Activated CD4-positive, CD25-positive, alpha-beta regulatory T cell (primary cell): ENCODE measurements at regions not wholly inside any gene's neighbourhood (a gene's known extent, or its start where the extent isn't known, plus 50 kb on each side); places are given as distances from the start of the nearest gene placed in this dataset.

Experiments
- DNase-seq, 4 experiments: peaks; one replicate each; lab custom pipeline; 2025; lab: John Stamatoyannopoulos, UW

DNA sequence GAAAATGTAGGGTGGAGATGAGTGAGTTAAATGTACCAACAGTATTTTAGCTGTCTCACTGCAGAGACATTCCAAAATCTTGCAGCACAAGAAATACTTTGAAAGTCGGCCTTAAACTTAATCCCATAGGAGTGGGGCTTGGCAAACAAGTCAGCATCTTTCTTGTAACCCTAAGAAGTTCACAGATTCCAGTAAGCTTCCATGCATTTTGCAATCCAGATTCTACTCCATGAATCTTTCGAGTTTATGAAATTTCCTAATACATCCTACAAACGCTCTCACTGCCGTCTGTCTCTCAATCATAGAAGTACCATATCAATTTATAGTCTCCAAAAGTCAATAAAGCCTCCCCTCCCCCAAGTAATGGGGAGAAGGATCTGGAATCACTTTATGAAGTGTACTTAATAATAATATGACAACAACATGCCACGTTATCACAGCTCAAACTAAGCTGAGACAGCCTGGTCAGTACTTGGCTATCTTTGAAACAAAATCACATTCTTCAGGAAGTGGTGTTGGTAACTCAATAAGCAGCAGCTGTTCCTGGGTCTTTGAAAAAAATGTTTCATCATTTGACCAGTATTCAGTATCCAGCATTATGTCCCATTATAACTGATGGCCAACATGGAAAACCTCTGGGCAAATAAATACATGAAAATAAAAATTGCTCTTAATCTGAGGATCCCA, 317.4 kb upstream of the RUNX1 start:
- DNase-seq, result no peak

DNA sequence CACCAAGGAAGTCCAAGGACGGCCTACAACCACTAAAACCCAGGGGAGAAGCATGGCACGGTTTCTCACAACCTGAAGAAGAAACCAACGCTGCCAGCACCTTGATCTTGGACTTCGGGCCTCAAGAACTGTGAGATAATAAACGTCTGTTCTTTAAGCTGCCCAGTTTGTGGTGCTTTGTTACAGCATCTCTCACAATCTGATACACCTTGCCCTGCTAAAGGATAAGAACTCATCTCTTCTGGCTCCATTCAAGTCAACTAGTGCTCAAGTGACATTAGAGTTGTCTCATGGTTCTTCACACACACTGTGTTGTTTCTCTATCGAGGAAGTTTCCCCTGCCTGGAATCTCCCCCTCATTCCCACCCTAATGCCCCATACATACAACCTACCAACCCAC, 314.4 kb upstream of the RUNX1 start:
- DNase-seq, result no peak

DNA sequence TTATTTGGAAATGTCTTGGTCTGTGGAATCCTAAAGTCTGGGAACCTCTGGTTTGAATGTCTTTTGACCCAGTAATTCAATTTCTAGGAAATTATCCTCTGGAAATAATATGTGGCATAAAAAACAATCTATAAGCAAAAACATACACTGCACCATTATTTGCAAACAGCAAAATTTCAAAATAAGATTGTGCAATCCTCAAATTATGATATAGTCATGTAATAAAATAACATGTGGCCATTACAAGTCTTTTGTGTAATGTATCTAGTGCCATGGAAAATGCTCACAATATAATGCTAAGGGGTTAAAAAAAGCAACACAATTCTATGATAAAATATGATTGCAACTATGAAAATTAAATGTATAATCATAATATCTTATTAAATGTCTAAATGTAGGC, 312.9 kb upstream of the RUNX1 start:
- DNase-seq, result no peak

DNA sequence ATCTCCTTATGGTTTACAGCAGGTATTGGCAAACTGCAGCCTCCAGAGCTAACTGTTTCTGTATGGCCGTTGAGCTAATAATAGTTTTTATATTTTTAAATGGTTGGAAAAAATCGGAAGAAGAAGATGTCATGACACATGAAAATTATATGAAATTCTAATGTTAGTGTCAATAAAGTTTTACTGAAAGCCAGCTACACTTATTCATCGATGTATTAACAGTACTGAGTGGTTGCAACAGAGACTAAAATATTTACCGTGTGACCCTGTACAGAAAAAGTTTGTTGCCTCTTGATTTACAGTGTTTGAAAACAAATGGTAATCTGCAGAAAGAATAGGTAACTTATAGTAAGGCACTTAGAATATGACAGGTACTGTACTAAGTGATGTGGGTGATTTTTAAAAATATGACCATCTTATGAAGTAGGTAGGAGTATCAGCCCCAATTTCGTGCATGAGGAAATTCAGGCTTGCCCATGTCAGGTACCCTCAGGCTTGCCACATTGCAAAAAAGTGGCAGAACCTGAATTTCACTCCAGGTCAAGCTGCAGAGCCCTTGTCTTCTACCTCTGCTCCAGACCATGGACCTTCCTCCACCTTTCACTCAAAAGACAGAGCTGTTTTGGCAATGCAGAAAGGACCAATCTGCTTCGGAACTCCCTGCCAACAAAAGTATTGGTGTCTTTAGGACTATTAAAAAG, 311.9 kb upstream of the RUNX1 start:
- DNase-seq, result no peak

DNA sequence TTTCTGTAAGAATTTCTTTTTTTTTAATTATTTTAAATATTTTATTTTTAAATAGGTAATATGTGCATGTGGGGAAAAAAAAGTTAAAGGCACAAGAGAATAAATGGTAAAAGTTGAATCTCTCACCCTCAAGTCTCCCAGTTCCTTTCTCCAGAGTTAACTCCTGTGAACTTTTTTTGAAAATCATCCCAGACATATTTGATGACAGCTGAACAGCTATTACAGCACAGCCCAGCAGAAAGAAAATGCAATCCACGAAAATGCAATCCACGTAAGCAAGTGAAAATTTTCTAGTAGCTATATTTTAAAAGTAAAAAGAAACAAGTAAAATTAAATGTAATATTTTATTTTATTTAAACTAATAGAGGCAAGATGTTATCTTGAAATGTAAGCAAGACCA, 310.0 kb upstream of the RUNX1 start:
- DNase-seq, result no peak

DNA sequence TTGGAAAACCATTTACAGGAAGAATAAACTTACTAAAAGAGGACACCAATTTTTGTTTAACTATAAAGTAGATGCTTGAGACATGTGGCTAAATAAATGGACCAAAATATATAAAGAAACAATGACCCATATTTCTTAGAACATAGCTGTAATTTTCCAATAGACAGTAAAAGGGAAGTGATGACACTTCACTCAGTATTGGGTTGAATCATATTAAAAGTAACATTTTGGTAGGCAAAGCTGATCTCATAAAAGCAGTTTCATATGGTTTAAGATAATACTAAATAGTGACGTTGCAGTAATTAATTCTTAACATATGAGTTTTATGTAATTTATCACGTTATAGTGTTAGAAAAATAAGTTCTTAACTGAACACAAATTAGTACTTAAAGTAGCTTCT, 308.9 kb upstream of the RUNX1 start:
- DNase-seq, result no peak

DNA sequence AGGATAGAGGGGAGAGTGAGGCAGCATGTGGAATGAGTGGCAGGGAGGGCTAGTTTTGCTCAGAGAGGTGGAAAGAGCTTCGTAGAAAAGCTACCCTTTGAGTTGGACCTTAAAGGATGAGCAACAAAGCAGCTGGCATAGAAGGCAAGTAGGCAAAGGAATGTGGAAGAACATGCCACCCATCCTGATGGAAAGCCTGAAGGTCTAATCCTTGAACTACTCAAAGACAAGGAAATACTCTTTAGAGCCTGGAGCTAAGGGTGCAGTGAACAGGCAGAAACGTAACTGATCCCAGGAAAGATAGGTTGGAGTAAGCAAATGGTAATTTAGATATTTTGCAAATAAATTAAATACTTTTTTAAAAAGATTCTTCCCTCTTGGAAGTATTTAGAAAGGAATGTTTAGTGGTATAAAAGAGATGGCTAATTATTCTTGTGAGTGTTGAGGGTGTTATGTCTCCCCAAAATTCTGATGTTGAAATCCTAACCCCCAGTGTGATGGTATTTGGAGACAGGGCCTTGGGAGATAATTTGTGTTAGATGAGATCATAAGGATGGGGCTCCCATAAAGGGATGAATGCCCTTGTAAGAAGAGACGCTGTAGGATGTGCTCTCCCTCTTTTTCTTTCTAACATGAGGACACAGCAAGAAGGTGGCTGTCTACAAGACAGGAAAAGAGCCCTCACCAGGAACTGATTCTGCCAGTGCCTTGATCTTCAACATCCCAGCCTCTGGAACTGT, 308.1 kb upstream of the RUNX1 start:
- DNase-seq, result no peak

DNA sequence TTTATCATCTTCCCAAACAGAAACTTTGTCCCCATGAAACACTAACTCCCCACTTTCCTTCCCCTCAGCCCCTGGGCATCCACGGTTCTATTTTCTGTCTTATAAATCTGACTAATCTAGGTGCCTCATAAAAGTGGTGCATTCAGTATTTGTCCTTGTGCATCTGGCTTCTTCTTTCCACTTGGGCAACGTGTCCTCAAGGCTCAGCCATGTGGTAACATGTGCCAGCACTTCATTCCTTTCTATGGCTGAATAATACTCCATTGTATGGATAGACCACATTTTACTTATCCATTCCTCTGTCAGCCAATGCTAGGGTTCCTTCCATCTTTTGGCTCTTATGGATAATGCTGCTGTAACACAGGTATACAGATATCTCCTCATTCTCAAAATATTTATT, 305.0 kb upstream of the RUNX1 start:
- DNase-seq, result no peak

DNA sequence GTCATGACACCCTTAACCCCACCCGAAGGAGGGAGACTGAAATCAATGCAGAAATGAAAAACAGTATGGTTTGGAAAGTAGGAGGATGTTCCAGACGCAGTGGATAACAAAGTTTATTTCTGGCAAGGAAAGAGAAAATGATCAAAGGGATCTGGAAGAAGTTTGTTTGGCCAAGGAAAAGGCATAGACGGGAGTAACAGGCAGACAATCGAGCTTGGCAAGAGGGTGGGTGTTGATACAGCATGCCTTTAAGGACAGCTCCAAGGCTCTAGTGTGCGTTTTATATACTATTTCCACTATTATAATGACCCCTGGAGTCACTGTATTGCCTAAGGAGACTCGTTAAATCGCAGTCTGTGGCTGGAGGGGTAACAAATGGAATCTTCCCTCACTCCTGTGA, 303.7 kb upstream of the RUNX1 start:
- no peak for DNase-seq

DNA sequence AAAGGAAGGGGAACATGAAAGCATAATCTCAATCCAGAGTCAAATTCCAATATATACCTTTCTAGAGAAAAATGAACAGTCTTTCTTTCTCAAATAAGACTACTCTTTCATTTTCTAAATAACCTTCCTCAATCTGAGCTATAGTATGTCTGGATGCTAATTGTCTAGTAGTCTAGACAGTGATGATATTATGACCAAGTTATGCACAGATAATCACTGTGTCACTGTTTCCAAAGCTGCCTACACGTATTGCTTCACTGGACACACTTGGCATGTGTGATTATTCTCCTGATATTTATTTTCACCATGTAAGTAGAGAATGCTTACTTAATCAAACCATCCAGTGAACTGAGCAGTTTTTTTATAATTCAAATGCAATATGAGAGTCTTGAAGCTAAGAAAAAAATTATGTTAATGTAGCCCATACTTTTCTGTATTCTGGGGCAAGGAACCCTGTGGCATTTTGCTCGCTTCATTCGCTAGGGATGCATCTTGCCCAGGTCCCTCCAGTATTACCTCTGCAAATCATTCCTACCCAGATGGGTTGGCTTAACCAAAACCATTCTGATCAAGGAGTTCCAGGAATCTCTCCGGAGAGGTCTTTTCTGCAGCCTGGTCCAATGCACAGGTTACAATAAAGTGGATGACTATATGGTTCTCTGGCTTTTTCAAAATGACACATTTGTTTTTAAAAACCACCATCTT, 303.1 kb upstream of the RUNX1 start:
- no peak for DNase-seq

DNA sequence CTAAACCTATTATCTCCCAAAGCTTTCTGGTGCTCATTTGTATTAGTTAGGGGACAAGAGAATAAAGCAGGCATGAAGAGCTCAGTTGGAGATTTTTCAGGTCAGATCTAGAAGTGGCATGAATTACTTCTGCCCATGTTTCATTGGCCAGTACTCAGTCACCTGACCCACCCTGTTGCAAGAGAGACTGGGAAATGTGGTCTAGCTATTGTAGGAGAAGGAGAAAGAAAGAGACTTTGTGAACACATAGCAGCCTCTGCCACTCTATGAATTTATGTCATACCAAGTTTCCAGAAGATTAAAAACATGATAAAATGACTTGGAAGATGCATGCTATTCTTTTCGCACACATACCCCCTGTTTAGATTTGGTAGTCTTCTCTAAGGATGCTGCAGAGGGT, 302.3 kb upstream of the RUNX1 start:
- DNase-seq, result no peak

DNA sequence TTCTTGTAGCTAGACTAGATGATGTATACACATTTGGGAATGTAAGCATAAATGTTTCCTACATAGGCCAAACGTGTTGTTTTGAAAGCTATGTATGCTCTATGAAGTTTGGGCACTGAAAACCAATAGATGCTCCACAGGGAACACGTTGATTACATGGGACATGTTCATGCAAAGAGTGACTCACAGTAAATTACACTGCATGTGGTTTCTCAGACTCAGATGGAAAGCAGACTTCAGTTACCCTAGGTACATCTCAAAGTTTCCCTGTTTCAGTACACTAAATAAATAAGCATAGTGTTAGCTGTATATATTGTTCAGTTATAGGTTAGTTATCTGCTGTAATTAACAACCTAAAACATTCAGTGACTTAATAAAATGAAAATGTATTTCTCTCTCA, 301.9 kb upstream of the RUNX1 start:
- DNase-seq, result no peak

DNA sequence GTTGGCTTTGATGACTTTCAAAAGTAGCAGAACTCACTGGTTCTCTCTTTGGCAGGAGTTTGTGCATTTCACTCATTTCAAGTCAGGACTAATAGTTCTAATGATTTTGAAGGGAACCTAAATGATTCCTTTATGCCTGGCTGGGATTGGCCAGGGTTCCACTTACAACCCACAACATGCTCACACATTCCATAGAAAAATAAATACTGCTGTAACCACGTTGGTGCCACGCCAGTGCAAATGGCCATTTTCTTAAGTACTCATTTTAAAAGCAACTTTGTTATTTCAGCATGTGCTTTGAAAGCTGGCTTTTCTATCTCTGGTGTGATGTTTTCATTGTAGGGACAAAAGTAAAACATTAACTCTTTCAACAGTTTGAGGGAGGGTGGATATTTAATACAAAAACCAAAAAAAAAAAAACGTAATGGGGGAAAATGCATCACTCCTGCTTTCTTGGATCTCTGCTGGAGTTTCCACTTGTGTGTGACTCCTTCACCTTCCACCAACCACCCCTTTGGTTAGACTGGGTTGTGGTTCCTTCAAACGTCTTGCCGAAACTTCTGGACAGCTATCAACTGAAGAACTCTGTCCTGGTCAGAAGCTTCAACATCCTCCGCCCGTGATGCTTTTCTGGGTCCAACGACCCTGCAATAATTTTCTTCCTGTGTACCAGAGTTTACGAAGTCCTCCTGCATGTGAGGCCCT, 300.4 kb upstream of the RUNX1 start:
- DNase-seq, result no peak

DNA sequence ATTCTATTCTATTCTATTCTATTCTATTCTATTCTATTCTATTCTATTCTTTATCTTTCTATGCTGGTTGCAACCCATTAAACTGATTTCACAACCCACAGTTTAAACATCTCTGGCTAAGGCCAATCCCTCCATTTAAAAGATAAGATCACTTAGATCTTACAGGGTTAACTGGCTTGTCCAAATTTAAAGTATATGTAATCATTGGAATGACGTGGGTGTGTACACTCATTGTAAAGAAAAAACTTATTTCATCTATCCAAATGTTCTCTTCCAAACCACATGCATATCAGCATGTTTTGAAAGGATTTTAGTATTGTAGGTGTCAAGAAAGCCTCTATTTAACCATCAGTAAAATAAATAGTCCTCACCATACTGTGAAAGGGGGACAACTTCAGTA, 299.6 kb upstream of the RUNX1 start:
- DNase-seq, result no peak

DNA sequence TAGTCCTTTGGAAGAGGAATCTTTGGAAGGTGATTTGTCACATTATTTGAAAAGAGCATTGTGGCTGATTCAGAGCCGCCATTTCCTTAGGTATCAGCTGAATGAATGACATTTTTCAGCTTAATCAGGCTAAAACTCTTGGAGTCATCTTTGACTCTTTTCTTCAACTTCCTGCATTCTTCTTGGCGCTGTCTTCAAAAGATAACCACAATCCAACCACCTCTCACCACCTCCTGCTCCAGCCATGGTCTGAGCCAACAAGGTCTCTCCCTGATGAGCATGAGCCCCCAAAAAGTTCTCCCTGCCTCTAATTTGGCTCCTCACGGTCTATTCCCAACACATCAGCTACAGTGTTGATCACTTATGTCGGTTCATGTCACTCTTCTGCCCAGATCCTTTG, 297.6 kb upstream of the RUNX1 start:
- DNase-seq, result no peak

DNA sequence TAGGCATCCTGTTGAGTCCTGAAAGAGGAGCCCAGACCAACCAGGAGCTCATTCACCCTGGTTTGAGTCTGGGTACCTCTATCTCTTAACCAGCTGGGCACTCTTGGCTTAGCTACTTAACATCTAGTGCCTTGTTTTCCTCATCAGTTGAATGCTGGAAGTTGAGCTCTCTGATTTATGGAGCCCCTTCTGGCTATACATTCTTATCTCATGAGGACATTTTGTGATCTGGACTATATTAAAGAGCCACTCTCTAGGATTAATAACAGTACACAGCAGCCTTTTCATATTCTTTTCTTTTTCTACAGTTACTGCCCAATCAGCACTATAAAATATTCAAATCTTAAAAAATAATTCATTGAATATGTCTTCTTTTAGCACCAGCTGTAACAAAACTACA, 296.9 kb upstream of the RUNX1 start:
- no peak for DNase-seq

DNA sequence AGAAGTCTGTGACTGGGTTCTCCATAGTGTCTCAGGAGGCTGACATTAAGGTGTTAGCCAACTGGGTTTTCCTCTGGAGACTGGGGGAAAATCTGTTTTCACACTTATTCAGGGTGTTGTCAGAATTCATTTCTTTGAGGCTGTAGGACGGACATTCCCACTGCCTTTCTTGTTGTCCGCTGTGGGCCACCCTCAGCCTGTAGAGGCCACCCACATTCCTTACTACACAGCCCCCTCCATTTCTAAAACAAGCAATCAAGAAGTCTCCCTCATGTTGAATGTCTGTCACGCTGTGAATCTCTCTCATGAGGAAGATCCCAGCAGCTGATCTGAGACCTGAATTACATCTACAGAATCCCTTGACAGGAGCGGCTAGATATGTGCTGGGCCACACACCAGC, 295.5 kb upstream of the RUNX1 start:
- no peak for DNase-seq

DNA sequence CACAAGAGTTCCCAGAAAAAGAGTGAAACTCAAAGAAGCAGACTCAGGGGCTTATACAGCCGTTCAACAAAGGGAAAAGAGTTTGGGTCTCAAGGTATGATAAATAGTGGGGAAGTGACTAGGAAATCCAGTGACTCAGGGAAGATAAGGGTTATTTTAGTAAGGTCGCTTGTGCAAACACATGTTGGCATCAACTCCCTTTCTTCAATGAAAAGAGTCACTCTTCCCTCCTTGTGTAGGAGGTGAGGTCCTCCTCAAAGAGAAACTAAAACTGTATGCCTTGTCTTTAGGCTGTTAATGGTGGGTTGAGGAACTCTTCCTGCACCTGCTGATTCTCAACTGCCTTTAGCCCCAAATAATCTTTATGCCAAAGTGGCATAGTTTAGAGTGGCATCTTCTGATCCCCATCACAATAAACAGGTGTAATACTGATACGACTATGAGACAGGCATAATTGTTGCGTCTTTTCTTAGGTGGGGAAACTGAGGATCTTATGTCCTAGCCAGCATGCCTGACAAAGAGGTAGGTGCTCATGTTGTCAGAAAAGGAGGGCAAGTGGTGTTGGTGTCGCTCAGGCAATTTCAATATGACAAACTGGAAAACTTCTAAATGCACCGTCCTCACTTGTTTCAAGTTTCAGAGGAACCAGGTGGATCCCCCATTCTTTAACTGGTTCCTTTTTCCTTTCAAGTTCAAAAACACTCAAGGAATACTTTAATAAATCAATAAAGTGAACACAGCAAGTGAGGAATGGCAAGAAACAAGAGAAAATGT, 294.1 kb upstream of the RUNX1 start:
- DNase-seq, result no peak

DNA sequence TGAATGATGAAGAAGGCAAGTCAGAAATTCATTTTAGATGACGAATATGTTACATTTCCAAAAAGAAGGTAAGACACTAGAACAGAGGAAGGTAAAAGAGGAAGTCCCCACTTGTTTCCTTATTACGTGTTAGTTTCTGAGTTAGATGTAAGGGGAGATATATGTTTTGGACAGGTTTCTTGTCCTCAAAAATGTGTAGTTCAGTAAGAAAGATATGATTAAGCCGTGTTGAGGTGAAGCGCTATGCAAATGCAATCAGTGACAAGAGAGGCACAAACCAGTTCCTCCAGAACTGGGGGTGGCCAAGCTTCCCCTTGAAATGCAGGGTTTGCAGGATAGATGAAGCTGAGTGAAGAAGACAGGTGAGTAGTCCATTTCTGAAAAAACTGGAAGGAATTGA, 293.3 kb upstream of the RUNX1 start:
- peak in 1 of 4 experiments; percentile 5 for DNase-seq

DNA sequence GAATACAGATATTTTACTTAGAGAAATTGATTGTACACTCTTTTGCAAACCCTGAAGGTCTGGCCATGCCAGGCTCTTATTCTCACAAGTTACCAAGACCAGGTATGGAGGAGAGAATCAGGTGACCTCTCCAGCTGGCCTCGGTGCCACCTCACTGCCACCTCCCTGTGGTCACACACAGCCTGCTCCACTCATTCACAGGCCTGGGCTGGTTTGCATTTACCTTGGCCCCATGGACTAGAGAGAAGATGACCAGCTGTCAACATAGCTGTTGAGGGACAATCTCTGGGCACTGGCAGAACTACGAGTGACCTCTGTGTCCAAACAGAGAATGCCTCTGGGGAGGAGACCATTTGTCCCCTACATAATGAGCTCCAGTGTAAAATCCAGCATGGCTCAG, 291.2 kb upstream of the RUNX1 start:
- DNase-seq, result no peak

DNA sequence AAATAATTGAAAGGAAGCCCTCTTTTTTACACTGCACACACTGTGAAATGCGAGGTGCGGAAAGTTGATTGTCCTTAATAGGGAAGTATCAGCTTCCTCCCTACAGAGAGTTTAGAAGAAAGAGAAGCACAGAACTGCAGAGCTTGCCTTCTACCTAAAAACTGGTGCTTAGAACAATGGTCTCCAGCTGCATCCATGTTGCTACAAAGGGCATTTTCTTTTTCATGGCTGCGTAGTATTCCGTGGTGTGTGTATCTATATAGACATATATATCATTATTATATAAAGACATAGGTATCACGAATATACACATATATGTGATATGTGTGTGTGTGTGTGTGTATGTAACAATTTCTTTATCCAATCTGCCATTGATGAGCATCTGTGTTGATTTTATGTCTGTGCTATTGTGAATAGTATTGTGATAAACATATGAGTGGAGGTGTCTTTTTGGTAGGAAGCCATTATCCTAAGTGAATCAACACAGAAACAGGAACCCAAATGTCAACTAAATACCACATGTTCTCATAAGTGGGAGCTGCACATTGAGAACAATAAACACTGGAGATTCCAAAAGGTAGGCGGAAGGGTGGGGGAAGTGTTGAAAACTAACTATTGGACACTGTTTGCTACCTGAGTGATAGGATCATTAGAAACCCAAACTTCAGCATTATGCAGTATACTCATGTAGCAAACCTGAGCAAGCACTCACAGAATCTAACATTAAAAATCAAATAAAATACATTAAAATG, 290.0 kb upstream of the RUNX1 start:
- no peak for DNase-seq
